ENCODE measurements at regions not wholly inside any gene's neighbourhood (a gene's known extent, or its start where the extent isn't known, plus 50 kb on each side); places are given as distances from the start of the nearest gene placed in this dataset.

GRCh38 chrX:45900766-45901615 is 644.2 kb downstream of the ZNF674 start:
- TF ChIP-seq POLR2AphosphoS5 (IDR thresholded peaks at IDR 0.05) (no peak), CTCF (IDR thresholded peaks at IDR 0.05) (no peak), POLR2A (IDR thresholded peaks at IDR 0.05) (no peak)
